ENCODE measurements at regions not wholly inside any gene's neighbourhood (a gene's known extent, or its start where the extent isn't known, plus 50 kb on each side); places are given as distances from the start of the nearest gene placed in this dataset.
"Not testable (repeated sequence)": the region's sequence is repeated elsewhere in the genome, so short reads cannot be mapped to it uniquely, and the experiment has no call there.

DNA sequence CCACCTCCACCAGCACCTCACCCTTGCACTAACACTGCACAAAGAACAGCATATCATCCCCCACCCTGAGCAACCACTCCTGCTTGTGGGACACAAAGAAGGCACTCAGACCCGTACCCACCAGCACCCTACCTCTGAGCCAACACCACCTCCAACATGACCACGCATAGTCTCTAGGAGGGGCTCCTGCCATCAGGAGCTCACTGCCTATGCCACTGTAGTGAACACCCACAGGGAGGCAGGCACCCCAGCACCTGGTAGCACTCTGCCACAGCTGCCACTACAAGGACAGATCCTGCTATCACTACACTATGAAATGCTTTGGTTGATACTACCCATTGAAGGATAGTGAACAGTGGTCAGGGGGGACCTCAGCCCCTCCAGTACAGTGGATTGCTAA lies 395.6 kb upstream of the GRAMD2B start:
- no peak overlapping the region for H3K4me3 ChIP-seq (ENCODE audit: low read depth, low read length)
- DNase-seq (ENCODE audit: low read depth) = no peak

DNA sequence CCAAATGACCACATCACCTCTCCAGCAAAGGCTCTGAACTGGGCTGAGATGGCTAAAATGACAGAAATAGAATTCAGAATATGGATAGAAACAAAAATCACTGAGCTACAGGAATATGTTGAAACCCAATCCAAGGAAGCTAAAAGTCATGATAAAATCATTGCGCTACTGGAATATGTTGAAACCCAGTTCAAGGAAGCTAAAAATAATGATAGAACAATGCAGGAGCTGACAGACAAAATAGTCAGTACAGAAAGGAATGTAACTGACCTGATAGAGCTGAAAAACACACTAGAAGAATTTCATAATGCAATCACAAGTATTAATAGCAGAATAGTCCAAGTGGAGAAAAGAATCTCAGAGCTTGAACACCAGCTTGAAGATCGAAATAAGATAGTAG lies 394.9 kb upstream of the GRAMD2B start:
- H3K4me3 ChIP-seq (ENCODE audit: low read depth, low read length) = no peak overlapping the region

DNA sequence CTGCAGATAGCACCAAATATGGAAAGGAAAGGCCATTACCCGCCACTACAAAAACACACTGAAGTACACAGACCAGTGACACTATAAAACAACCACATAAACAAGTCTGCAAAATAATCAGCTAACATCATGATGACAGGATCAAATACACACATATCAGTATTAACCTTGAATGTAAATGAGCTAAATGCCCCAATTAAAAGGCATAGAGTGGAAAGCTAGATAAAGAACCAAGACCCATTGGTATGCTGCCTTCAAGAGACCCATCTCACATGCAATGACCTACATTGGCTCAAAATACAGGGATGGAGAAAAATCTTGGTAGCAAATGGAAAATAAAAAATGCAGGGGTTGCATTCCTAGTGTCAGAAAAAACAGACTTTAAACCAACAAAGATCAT lies 393.9 kb upstream of the GRAMD2B start:
- not testable (repeated sequence) for DNase-seq (ENCODE audit: low read depth); H3K4me3 ChIP-seq (ENCODE audit: low read depth, low read length)

More for the DNA sequence above, 394.9 kb upstream of the GRAMD2B start:
- DNase-seq (ENCODE audit: low read depth) = no peak

DNA sequence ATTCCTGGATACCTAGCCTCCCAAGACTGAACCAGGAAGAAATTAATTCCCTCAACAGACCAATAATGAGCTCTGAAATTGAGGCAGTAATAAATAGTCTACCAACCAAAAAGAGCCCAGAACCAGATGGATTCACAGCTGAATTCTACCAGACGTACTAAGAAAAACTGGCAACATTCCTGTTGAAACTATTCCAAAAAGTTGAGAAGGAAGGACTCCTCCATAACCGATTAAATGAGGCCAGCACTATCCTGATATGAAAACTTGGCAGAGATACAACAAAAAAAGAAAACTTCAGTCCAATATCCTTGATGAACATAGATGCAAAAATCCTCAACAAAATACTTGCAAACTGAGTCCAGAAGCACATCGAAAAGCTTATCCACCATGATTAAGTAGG lies 392.5 kb upstream of the GRAMD2B start:
- DNase-seq (ENCODE audit: low read depth) = no peak
- H3K4me3 ChIP-seq (ENCODE audit: low read depth, low read length) = no peak overlapping the region

DNA sequence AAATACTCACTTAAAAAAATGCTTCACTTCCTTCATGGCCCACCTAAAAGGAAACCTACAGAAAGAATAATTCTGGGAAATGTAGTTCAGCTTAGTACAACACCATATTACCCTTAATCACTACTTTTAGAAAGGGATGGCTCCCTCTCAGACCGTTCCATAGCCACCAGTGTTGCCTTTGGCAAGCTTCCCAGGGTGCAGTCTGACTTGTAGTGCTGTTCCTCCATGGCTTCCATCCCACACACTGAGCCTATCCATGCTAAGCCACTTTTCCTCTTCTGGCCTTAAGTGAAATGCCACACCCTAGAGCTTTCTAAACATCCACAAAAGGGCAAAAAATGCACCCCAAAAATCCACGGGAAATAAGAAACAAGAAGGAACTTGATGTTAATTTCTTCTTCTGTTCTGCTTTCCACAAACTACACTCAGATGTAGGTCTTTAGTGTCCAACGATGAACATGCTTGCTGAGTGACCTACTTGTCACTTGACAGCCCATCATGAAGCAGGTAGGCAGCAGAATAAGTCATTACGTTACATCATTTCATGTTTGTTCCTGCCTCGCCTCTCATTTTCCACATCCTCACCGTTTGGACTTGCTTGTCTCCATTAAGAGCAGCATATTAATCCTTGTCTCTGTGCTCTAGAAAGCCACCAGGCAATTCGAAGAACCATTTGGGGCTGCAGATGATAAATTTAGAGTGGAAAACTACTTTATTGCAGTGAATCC lies 391.1 kb upstream of the GRAMD2B start:
- DNase-seq (ENCODE audit: low read depth) = peak; percentile 69
- no peak overlapping the region for H3K4me3 ChIP-seq (ENCODE audit: low read depth, low read length)

DNA sequence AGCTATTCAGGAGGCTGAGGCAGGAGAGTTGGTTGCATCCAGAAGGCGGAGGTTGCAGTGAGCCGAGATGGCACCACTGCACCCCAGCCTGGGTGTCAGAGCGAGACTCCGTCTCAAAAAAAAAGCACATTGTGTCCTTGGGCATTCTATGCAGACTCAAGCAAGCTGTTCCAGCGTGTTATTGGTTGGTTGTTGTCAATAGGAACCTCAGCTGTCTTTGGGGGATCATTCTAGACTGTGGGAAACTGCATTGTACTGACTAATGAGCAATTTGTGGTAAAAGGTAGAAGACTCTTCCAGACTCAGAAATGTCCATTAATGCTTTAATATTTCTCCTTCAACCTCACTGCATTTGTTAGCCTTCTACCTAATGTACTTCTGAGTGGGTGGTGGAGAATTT lies 379.5 kb upstream of the GRAMD2B start:
- DNase-seq (ENCODE audit: low read depth) = no peak
- no peak overlapping the region for H3K4me3 ChIP-seq (ENCODE audit: low read depth, low read length)

DNA sequence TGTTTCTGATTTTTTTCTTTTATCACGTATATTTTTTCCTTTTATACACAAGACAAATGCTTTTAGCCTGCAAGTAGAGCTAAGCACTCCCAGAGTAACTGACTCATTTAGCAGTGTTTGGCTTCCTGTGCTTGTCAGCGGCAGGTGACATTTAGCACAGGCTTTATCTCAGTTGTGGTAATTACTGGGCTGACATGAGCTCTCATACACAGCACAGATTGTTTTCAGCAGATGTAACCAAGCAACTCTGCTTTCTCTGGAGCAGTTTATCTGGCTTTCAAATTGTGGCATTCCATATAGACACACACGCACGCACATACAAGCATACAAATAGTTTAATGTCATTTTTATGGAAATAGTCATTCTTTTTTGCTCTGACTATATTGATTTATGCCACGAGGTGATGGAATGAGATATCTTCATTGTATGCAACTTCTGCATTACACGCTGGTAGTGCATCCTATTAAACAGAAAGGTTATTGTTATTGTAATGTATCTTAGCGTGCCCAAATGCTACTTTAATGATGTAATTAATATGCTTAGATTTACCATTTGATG lies 379.0 kb upstream of the GRAMD2B start:
- no peak overlapping the region for H3K4me3 ChIP-seq (ENCODE audit: low read depth, low read length)
- DNase-seq (ENCODE audit: low read depth) = peak; percentile 53

DNA sequence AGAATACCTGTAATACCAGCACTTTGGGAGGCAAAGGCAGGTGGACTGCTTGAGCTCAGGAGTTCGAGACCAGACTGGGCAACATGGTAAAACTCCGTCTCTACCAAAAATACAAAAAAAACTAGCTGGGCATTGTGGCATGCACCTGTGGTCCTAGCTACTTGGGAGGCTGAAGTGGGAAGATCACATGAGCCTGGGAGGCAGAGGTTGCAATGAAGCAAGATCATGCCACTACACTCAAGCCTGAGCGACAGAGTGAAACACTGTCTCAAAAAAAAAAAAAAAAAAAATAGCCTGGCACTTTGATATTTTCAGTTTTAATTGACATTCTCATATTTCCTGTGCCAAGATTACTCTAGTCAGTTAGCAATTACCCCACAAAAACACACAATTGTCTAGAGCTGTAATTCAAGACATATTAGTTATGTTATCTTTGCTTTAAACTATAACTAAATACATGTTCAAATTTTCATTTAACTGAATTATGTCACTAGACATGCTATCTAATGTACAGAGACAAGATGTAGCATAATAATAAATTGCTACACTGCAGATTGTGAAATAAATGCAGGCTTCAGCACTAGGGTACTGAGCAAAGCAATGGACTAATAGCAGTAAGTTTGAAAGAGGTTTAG lies 378.2 kb upstream of the GRAMD2B start:
- no peak overlapping the region for H3K4me3 ChIP-seq (ENCODE audit: low read depth, low read length)
- DNase-seq (ENCODE audit: low read depth) = no peak

DNA sequence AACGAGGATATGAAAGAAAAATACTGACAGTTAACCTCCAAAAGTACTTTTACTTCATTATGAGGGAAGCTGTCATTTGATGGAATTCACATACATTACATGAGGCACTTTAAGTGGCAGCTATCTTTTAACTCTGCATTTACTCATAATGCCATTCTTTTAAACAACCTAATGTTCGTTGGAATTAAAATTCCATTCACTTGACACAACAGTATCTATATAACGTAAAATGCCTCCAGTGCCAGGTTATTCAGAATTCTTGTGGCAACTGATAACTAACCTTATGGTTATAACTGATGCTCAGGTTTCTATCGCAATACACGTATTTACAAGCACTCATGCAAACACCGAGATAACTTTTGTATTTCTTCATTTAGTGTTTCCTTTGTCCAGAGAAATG lies 376.9 kb upstream of the GRAMD2B start:
- DNase-seq (ENCODE audit: low read depth) = no peak
- no peak overlapping the region for H3K4me3 ChIP-seq (ENCODE audit: low read depth, low read length)

DNA sequence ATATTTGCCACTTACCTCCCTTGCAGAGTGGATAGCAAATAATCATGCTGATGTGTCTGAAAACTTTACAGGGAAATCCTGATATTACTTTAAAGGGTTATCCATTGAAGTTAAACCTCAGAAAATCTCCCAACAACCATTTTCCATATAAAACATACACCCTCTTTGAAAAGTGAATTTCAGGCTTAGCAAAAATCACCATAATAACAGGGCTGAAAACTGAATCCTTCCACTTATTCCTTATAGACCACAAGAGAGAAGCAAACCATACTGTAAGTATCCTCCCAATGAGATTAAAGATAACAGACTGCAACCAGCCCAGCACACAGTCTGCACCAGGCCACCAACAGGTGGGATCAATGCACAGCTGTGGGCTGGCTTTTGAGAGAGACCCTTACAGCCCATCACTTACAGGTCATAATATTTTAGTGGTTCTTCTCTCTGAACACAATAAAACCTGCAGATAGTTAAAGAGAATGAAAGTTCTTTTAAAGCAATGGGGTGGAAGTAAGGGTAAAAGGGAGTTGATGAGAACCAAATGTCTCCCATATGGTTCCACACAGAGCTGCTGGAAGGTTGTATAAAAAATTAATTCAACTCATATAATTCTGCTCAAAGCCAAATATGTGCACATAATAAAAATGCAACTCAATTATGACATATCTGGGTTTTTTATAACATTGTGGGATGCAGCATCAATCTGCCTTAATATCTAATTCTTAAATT lies 376.2 kb upstream of the GRAMD2B start:
- H3K4me3 ChIP-seq (ENCODE audit: low read depth, low read length) = no peak overlapping the region
- DNase-seq (ENCODE audit: low read depth) = no peak

DNA sequence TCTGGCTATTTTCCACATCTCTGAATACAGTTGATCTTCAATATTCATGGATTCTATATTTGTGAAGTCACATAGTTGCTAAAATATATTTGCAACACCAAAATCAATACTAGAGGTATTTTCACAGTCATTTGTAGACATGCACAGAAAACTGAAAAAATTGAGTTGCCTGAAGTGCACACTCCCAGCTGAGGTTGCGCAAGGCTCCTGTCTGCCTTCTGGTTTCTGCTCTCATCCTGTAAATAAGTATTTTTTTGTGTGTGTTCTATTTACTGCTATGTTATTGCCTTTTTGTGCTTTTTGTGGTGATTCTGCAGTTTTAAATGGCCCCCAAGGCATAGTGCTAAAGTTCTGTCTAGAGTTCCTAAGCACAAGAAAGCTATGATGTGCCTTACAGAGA lies 371.1 kb upstream of the GRAMD2B start:
- DNase-seq (ENCODE audit: low read depth) = no peak
- H3K4me3 ChIP-seq (ENCODE audit: low read depth, low read length) = no peak overlapping the region

DNA sequence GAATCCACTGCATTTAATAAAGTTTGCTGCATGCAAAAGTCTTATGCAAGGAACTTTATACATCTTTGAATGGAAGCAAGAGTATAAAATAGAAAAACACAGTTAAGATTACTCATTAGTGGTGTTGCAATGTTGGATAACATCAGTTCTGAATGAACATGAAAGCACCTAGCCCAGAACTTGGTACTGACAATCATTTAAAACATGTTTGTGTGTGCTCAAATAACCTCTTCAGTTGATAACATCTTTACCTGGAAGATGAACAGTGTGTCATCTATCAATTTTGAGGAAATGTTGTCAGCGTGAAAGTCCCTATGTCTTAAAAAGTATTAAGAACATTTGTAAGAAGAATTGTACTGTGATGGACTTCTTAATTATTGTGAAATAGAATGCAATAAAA lies 370.4 kb upstream of the GRAMD2B start:
- H3K4me3 ChIP-seq (ENCODE audit: low read depth, low read length) = no peak overlapping the region
- DNase-seq (ENCODE audit: low read depth) = no peak

DNA sequence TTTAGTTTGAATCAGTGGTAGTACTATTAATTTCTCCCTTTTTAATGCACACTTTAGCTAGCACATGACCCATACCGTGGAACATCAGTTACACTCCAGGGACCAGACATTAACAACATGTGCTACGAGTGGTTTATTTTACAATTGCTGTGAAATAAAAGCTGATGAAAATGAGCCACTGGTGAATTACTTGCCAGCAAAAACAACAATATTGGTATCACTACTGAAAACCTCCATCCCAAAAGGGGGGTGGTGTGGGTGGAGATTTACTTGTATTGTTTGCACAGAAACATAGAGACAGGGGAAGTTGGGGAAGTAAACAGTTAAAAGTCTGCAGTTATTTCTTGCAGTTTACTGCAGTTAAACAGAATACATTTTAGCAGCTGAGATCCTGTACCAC lies 369.6 kb upstream of the GRAMD2B start:
- no peak for DNase-seq (ENCODE audit: low read depth)
- H3K4me3 ChIP-seq (ENCODE audit: low read depth, low read length) = no peak overlapping the region

DNA sequence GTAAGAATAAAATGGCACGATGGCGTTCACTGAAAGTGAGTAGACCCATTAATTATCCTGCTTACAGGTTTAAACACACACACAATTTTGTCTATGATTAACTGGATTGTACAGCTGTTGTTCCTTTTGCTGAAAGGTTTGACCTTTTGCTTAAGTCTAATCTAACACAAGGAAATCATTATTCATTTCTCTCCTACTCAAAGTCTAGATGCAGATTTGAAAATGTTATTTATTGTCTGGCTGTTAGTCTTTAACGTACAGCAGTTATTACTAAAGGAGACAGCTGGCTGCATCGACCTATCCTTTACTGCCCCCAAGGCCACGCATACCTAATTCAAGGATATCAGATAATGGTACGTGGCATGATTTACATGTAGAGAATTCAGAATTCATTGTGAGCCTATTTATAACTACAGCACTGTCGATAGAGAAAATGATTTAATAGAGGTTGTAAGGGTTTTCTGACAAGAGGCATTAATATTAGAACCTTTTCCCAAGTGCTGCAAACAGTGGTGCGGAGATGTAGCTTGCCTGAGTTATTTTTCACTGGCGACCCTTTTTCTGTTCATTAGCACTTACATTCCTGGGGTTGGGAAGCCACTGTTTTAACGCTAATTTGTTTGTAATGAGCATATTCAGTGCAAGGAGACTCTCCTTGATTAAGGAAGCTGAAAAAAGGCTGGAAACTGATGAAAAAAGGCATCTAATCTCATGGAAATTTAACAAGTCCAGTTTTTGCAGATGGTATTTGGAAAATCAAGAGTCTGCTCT lies 368.4 kb upstream of the GRAMD2B start:
- no peak for DNase-seq (ENCODE audit: low read depth)

DNA sequence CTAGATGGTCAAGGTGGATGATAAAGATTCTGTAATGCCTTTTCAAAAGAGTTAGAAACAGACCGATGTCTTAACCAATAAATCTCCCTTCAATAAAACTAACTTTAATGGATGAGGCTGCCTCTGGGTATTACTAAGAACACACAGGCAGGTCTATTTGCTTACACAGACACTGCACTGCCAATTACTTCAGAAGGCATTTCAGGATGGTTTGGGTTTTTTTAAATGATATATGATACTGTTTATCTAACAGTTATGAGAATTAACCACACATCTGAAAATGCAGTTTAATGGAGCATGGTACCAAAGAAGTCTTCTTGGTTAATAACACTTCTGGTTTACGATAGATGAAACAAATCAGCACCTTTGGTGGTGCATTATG lies 367.9 kb upstream of the GRAMD2B start:
- no peak overlapping the region for H3K4me3 ChIP-seq (ENCODE audit: low read depth, low read length)

More for the DNA sequence above, 368.4 kb upstream of the GRAMD2B start:
- H3K4me3 ChIP-seq (ENCODE audit: low read depth, low read length) = no peak overlapping the region

DNA sequence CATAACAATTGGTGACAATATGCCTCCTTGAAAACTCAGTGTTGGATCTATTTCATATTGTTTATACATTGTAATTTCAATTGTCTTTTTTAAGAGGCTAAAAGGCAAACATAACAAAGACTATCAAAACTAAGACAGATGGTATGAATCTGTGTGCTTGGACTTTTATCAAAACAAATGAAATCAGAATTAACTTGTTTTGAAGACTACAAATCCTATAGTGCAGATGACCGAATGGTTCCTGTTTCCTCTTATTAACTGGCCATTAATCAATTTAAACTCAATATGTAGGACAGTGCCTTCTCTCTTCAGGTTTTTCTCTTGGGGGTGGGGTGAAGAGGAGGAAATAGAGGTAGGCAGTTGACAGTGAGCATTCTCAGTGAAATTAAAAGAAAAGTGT lies 366.9 kb upstream of the GRAMD2B start:
- no peak overlapping the region for H3K4me3 ChIP-seq (ENCODE audit: low read depth, low read length)
- no peak for DNase-seq (ENCODE audit: low read depth)

More for the DNA sequence above, 367.9 kb upstream of the GRAMD2B start:
- DNase-seq (ENCODE audit: low read depth) = no peak

DNA sequence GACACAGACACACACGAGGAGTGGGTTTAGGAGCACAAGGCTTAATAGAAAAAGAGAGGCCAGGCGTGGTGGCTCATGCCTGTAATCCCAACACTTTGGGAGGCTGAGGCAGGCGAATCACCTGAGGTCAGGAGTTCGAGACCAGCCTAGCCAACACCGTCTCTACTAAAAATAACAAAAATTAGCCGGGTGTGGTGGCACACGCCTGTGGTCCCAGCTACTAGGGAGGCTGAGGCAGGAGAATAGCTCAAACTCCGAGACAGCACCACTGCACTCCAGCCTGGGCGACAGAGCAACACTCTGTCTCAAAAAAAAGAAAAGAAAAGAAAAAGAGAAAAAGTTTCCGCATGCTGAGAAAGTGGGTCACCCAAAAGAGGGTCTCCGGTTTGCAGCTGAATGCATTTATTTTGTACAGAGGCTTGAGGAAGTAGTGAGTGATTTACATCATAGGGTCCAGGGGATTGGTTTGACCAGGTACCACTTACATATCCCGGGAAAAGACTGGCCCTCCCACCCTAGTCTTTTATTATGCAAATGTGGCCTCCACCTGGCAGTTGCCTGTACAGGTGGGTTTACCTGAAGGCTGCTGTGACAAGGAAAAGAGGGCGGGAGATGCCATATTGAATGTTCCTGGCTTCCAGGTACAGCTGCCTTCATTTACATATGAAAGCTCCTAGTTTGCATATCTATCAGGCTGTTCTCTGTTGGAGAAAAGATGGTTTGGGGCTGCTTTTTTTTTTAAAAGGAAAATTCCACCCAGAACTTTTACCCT lies 366.2 kb upstream of the GRAMD2B start:
- no peak overlapping the region for H3K4me3 ChIP-seq (ENCODE audit: low read depth, low read length)
- DNase-seq (ENCODE audit: low read depth) = no peak

DNA sequence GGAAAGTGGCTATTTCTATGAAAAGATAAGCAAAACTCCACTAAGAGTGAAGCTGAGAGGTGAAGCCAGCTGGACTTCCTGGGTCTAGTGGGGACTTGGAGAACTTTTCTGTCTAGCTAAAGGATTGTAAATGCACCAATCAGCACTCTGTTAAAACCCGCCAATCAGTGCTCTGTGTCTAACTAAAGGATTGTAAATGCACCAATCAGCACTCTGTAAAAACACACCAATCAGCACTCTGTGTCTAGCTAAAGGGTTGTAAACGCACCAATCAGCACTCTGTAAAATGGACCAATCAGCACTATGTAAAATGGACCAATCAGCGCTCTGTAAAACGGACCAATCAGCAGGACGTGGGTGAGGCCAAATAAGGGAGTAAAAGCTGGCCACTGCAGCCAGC lies 364.8 kb upstream of the GRAMD2B start:
- not testable (repeated sequence) for H3K4me3 ChIP-seq (ENCODE audit: low read depth, low read length); DNase-seq (ENCODE audit: low read depth)

Data from skeletal muscle cell (primary cell).